ENCODE measurements at regions not wholly inside any gene's neighbourhood (a gene's known extent, or its start where the extent isn't known, plus 50 kb on each side); places are given as distances from the start of the nearest gene placed in this dataset.
"Not testable (repeated sequence)": the region's sequence is repeated elsewhere in the genome, so short reads cannot be mapped to it uniquely, and the experiment has no call there.

DNA sequence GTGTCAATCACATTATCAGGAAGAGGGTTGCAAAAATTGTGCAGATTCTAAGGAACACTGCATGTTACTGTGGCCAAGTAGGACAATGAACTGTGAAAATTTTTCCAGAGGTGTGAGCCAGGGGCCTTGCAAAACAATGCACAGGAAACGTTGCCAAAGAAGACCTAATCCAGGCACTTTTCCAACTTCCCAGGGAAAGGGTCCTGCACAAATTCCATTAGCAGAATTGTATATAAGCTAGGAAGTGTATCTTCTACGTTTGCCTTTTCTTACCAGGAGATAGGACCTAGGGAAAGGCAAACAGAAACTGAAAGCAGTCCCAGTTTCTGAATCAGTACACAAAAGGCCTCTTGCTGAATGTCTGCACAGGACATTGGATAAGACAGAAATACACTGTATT lies 1888.3 kb upstream of the CELF4 start:
- Histone ChIP-seq H3K4me3 (ENCODE audit: low read length) (peak overlapping the region; percentile 63), H3K9ac (ENCODE audit: low read length) (peak overlapping the region; percentile 41), H3K36me3 (ENCODE audit: control insufficient read depth, insufficient read depth, low read length, severe bottlenecking) (no peaks in the 10 kb centered on the region), H3K27me3 (replicated peaks; ENCODE audit: control insufficient read depth, insufficient read depth, low read length) (no peaks in the 10 kb centered on the region), H3K4me1 (ENCODE audit: control insufficient read depth, insufficient read depth, low read length) (peaks cover 25% of the 10 kb centered on the region), H3K9me3 (ENCODE audit: control insufficient read depth, low read length) (no peaks in the 10 kb centered on the region)
- DNase-seq (ENCODE audit: low read depth) = peak; percentile 48

DNA sequence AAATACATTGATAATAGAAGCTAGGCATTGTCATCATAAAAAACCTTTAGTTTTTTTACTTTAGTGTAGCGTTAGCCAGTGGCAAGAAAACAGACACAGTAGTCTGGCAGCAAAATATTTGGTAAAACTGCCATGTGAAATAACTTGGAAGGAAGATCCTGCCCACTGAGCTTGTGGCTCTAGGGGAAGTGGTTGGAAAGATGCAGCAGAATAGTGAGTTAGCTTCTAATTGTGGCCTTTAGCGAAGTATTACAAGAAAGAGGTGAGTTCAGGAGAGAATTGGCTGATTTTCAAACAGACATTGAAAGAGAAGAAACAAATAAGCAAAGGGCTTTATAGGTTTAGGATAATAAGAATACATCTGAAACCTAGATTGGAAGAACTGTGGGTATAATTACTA lies 1887.8 kb upstream of the CELF4 start:
- Histone ChIP-seq H3K4me1 (ENCODE audit: control insufficient read depth, insufficient read depth, low read length) (peaks cover 25% of the 10 kb centered on the region), H3K36me3 (ENCODE audit: control insufficient read depth, insufficient read depth, low read length, severe bottlenecking) (no peaks in the 10 kb centered on the region), H3K4me3 (ENCODE audit: low read length) (peak overlapping the region; percentile 63), H3K27me3 (replicated peaks; ENCODE audit: control insufficient read depth, insufficient read depth, low read length) (no peaks in the 10 kb centered on the region), H3K9ac (ENCODE audit: low read length) (peak overlapping the region; percentile 41), H3K9me3 (ENCODE audit: control insufficient read depth, low read length) (no peaks in the 10 kb centered on the region)
- DNase-seq (ENCODE audit: low read depth) = no peak

DNA sequence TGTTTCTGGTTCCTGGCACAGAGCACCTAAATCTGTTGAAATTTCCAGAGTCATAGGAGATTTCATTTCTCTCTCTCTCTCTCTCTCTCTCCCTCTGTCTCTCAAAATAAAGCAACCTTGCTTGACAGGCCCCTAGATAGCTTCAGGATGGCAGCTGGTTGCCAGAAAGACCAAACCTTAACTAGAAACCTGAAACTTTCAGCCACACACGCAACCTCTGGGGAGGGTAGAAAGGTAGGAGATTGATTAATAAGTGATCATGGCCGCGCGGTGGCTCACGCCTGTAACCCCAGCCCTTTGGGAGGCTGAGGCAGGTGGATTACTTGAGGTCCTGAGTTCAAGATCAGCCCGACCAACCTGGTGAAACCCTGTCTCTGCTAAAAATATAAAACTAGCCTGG lies 1885.4 kb upstream of the CELF4 start:
- peaks cover 25% of the 10 kb centered on the region for H3K4me1 ChIP-seq (ENCODE audit: control insufficient read depth, insufficient read depth, low read length)
- no peaks in the 10 kb centered on the region for H3K27me3 ChIP-seq (replicated peaks; ENCODE audit: control insufficient read depth, insufficient read depth, low read length)

DNA sequence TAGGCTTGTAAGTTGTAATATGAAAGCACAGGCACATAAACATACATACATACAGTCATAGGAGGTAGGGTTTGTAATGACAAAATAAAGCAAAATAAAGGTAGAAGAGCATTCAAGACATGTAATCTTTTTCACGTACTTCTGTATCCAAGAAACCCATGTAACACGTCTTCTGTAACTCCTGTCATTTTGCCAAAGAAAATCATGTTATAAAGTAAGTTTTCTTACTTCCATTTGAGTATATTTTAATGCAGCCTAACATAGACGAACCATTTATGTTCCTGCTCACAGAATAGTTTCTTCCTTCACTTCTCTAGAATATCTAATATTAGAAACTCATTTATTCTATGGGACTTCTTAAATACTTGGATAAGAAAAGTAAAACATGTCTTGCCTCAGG lies 1884.0 kb upstream of the CELF4 start:
- Histone ChIP-seq H3K36me3 (ENCODE audit: control insufficient read depth, insufficient read depth, low read length, severe bottlenecking) (no peaks in the 10 kb centered on the region), H3K27me3 (replicated peaks; ENCODE audit: control insufficient read depth, insufficient read depth, low read length) (no peaks in the 10 kb centered on the region), H3K4me1 (ENCODE audit: control insufficient read depth, insufficient read depth, low read length) (peaks cover 15% of the 10 kb centered on the region), H3K9ac (ENCODE audit: low read length) (no peak overlapping the region), H3K9me3 (ENCODE audit: control insufficient read depth, low read length) (no peaks in the 10 kb centered on the region), H3K4me3 (ENCODE audit: low read length) (no peak overlapping the region)
- no peak for DNase-seq (ENCODE audit: low read depth)

More for the DNA sequence above, 1885.4 kb upstream of the CELF4 start:
- no peak overlapping the region for H3K4me3 ChIP-seq (ENCODE audit: low read length)
- no peaks in the 10 kb centered on the region for H3K36me3 ChIP-seq (ENCODE audit: control insufficient read depth, insufficient read depth, low read length, severe bottlenecking)
- H3K9ac ChIP-seq (ENCODE audit: low read length) = no peak overlapping the region
- DNase-seq (ENCODE audit: low read depth) = no peak
- H3K9me3 ChIP-seq (ENCODE audit: control insufficient read depth, low read length) = no peaks in the 10 kb centered on the region

DNA sequence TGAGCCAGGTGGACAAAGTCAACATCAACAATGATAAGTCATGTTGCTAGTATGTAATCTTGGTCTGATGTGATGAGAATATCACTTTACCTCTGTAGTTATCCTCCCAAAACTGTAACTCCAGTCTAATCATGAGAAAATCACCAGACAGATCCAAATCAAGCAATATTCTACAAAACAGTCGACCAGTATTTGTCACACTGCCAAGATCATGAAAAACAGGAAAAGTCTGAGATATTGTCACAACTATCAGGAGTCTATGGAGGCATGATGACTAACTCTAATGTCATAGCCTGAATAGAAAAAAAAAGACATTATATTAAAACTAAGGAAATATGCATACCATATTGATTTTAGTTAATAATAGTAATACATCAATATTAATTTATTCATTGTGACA lies 1883.3 kb upstream of the CELF4 start:
- Histone ChIP-seq H3K9me3 (ENCODE audit: control insufficient read depth, low read length) (no peaks in the 10 kb centered on the region), H3K36me3 (ENCODE audit: control insufficient read depth, insufficient read depth, low read length, severe bottlenecking) (no peaks in the 10 kb centered on the region), H3K9ac (ENCODE audit: low read length) (no peak overlapping the region), H3K27me3 (replicated peaks; ENCODE audit: control insufficient read depth, insufficient read depth, low read length) (no peaks in the 10 kb centered on the region), H3K4me1 (ENCODE audit: control insufficient read depth, insufficient read depth, low read length) (peaks cover 9% of the 10 kb centered on the region), H3K4me3 (ENCODE audit: low read length) (no peak overlapping the region)
- no peak for DNase-seq (ENCODE audit: low read depth)

DNA sequence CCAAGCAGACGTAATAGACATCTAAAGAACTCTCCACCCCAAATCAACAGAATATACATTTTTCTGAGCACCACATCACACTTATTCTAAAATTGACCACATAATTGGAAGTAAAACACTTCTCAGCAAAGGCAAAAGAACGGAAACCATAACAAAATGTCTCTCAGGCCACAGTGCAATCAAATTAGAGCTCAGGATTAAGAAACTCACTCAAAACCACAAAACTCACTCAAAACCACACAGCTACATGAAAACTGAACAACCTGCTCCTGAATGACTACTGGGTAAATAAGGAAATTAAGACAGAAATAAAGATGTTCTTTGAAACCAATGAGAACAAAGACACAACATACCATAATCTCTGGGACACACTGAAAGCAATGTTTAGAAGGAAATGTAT lies 1879.4 kb upstream of the CELF4 start:
- H3K4me3 ChIP-seq (ENCODE audit: low read length); H3K27me3 ChIP-seq (replicated peaks; ENCODE audit: control insufficient read depth, insufficient read depth, low read length); H3K4me1 ChIP-seq (ENCODE audit: control insufficient read depth, insufficient read depth, low read length); H3K9ac ChIP-seq (ENCODE audit: low read length); DNase-seq (ENCODE audit: low read depth); H3K9me3 ChIP-seq (ENCODE audit: control insufficient read depth, low read length); H3K36me3 ChIP-seq (ENCODE audit: control insufficient read depth, insufficient read depth, low read length, severe bottlenecking): not testable (repeated sequence)

DNA sequence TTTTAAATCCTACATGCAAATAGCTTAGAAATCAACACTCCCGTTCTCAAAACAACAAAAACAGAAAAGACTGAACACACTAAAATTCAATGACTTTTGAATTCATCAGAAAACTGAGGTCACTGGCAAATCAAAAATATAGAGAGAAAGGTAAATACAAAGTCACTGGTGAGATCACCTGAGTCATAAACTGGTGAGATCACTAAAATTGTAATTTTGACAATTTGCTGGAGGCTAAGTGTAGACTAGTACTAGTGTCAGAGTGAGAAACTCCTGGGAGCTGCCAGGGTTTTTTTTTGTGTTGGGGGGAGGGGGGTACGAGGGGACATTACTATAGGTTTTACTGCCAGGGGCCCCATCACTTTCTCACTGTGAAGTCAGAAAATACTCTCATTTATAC lies 1876.0 kb upstream of the CELF4 start:
- H3K27me3 ChIP-seq (replicated peaks; ENCODE audit: control insufficient read depth, insufficient read depth, low read length) = no peaks in the 10 kb centered on the region
- no peak overlapping the region for H3K4me3 ChIP-seq (ENCODE audit: low read length)
- H3K36me3 ChIP-seq (ENCODE audit: control insufficient read depth, insufficient read depth, low read length, severe bottlenecking) = no peaks in the 10 kb centered on the region
- no peak overlapping the region for H3K9ac ChIP-seq (ENCODE audit: low read length)
- DNase-seq (ENCODE audit: low read depth) = no peak
- no peaks in the 10 kb centered on the region for H3K4me1 ChIP-seq (ENCODE audit: control insufficient read depth, insufficient read depth, low read length)
- no peaks in the 10 kb centered on the region for H3K9me3 ChIP-seq (ENCODE audit: control insufficient read depth, low read length)

DNA sequence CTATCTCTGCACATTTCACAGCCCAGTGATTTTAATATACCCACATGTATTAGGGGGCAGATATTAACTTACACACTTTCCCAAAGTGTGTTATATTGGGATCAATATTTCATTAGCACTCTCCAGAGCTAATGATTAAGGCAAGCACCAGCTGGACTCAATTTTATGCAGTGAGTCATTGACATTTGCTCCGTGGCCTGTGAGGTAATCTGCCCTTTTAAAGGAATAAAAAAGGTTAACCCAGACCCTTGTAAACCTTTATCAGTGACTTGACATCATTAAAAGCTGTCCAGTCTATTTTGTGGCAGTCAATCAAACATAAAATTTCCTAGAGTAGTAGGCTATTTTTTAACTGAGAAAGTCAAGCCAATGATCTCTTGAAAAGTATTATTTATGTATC lies 1870.4 kb upstream of the CELF4 start:
- H3K27me3 ChIP-seq (replicated peaks; ENCODE audit: control insufficient read depth, insufficient read depth, low read length) = no peaks in the 10 kb centered on the region
- peaks cover 30% of the 10 kb centered on the region for H3K4me1 ChIP-seq (ENCODE audit: control insufficient read depth, insufficient read depth, low read length)
- H3K36me3 ChIP-seq (ENCODE audit: control insufficient read depth, insufficient read depth, low read length, severe bottlenecking) = no peaks in the 10 kb centered on the region
- DNase-seq (ENCODE audit: low read depth) = no peak
- no peak overlapping the region for H3K4me3 ChIP-seq (ENCODE audit: low read length)
- H3K9ac ChIP-seq (ENCODE audit: low read length) = no peak overlapping the region
- no peaks in the 10 kb centered on the region for H3K9me3 ChIP-seq (ENCODE audit: control insufficient read depth, low read length)

DNA sequence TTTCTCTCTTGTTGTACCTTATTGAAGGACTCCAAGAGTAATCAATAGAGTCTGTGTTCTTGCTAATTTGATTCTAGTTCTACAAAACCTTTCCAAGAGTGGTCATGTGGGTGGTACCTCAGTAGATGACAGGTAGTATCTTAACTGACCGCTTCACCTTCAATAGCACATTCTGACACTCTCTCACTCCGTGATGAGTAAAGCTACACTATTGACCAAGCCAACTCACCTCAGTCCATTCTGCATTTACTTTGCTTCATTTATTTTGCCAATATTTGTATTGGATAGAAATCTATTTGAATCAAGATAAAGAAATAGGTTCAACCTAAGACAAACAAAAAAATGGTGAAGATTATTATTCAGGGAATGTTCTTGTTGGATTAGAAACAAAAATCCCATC lies 1869.6 kb upstream of the CELF4 start:
- no peak overlapping the region for H3K9ac ChIP-seq (ENCODE audit: low read length)
- DNase-seq (ENCODE audit: low read depth) = no peak
- peaks cover 30% of the 10 kb centered on the region for H3K4me1 ChIP-seq (ENCODE audit: control insufficient read depth, insufficient read depth, low read length)
- no peaks in the 10 kb centered on the region for H3K27me3 ChIP-seq (replicated peaks; ENCODE audit: control insufficient read depth, insufficient read depth, low read length)
- H3K4me3 ChIP-seq (ENCODE audit: low read length) = no peak overlapping the region
- no peaks in the 10 kb centered on the region for H3K9me3 ChIP-seq (ENCODE audit: control insufficient read depth, low read length)
- H3K36me3 ChIP-seq (ENCODE audit: control insufficient read depth, insufficient read depth, low read length, severe bottlenecking) = no peaks in the 10 kb centered on the region

DNA sequence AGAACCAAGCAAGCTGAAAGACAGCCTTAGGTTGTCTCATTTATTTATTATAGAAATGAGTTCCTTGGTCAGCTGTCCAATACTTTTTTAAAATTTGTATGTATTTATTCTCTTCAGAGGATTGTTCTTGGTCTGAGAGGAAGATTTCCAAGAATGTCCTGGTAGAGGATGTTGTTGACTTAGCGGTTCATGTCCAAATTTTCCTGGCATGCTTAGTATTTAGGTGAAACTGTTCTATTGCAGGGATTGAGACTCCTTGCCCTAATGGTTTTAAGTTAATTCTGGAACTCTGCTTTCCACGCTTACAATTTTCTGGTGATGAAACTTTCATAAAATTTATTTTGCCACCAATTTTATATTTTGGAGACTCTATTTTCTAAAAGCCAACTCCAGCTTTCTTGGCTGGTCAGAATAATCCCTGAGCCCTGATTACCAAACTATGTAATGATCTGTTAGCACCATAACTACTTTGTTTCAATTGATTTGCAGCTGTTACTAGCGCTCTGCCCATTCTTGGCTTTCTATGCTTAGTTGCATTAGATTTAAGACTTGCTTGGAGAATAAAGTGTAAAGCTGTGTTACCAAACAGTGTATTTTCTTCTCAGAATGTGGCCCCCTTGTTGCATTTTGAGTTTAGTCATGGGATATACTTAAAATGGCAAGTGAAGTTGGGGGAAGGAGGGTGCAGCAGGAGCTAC lies 1868.8 kb upstream of the CELF4 start:
- peak; percentile 65 for DNase-seq (ENCODE audit: low read depth)
- no peaks in the 10 kb centered on the region for H3K36me3 ChIP-seq (ENCODE audit: control insufficient read depth, insufficient read depth, low read length, severe bottlenecking)
- no peaks in the 10 kb centered on the region for H3K27me3 ChIP-seq (replicated peaks; ENCODE audit: control insufficient read depth, insufficient read depth, low read length)
- peaks cover 30% of the 10 kb centered on the region for H3K4me1 ChIP-seq (ENCODE audit: control insufficient read depth, insufficient read depth, low read length)
- no peaks in the 10 kb centered on the region for H3K9me3 ChIP-seq (ENCODE audit: control insufficient read depth, low read length)
- no peak overlapping the region for H3K9ac ChIP-seq (ENCODE audit: low read length)
- peak overlapping the region; percentile 21 for H3K4me3 ChIP-seq (ENCODE audit: low read length)

DNA sequence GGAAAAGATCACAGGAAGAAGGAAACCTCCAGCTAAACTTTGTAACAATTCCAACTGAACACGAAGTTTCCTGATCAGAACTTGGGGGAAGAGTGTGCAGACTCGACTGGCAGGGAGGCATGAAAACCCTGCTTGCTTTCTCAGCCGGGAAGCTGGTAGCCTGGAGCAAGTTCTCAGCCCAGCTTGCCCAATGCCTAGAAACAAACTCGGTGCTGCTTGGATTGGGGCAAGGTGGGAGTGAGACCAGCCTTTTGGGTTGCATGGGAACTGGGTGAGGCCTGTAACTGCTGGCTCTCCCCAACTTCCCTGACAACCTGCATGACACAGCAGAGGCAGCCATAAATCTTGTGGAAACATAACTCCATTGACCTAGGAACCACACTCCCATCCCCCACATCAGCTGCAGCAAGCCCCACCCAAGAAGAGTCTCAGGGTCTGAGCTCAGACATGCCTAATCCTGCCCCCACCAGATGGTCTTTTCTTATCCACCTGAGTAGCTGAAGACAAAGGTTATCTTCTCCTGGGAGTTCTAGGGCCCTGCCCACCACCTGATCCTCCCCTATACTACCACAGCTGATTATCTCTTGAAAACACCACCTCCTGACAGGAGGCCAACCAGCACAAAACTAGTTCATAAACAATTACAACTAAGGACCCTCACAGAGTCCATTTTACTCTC lies 1859.7 kb upstream of the CELF4 start:
- H3K9ac ChIP-seq (ENCODE audit: low read length) = no peak overlapping the region
- no peak for DNase-seq (ENCODE audit: low read depth)
- peaks cover 16% of the 10 kb centered on the region for H3K4me1 ChIP-seq (ENCODE audit: control insufficient read depth, insufficient read depth, low read length)
- no peaks in the 10 kb centered on the region for H3K9me3 ChIP-seq (ENCODE audit: control insufficient read depth, low read length)
- H3K36me3 ChIP-seq (ENCODE audit: control insufficient read depth, insufficient read depth, low read length, severe bottlenecking) = no peaks in the 10 kb centered on the region
- no peaks in the 10 kb centered on the region for H3K27me3 ChIP-seq (replicated peaks; ENCODE audit: control insufficient read depth, insufficient read depth, low read length)
- no peak overlapping the region for H3K4me3 ChIP-seq (ENCODE audit: low read length)

DNA sequence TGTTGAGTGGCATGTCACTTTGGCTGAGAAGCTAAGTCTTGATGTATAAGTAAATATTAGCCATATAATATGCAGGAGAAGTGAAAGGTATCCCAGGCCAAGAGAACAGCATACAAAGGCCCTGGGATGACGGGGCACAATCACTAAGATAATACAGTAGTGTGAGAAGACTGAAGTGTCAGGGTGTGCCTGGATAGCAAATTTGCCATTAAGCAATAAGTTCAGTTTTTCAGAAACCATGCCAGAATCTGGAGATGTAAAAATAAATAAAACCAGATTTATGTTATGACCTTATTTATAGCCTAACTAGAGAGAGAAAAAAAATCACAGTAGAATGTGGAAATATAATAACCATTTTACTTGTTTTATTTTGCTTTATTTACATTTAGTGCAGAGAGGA lies 1858.7 kb upstream of the CELF4 start:
- no peaks in the 10 kb centered on the region for H3K27me3 ChIP-seq (replicated peaks; ENCODE audit: control insufficient read depth, insufficient read depth, low read length)
- H3K9me3 ChIP-seq (ENCODE audit: control insufficient read depth, low read length) = no peaks in the 10 kb centered on the region
- no peak overlapping the region for H3K4me3 ChIP-seq (ENCODE audit: low read length)
- DNase-seq (ENCODE audit: low read depth) = no peak
- H3K36me3 ChIP-seq (ENCODE audit: control insufficient read depth, insufficient read depth, low read length, severe bottlenecking) = no peaks in the 10 kb centered on the region
- H3K4me1 ChIP-seq (ENCODE audit: control insufficient read depth, insufficient read depth, low read length) = peaks cover 23% of the 10 kb centered on the region
- H3K9ac ChIP-seq (ENCODE audit: low read length) = no peak overlapping the region
